Stimulated activated CD8-positive, alpha-beta memory T cell treated with anti-CD3 and anti-CD28 coated beads, Interleukin-7, amount 100 ng/mL, for 48 hours (primary cell): ENCODE measurements at regions not wholly inside any gene's neighbourhood (a gene's known extent, or its start where the extent isn't known, plus 50 kb on each side); places are given as distances from the start of the nearest gene placed in this dataset.

ENCODE experiments used
- DNase-seq, 2 donors: peaks; one replicate each; pipeline ENCODE4 v3.0.0-alpha.2; 2020; ENCODE audit warnings: low read depth in 1 of 2; ENCODE audit errors: extremely low read depth in 1 of 2

DNA sequence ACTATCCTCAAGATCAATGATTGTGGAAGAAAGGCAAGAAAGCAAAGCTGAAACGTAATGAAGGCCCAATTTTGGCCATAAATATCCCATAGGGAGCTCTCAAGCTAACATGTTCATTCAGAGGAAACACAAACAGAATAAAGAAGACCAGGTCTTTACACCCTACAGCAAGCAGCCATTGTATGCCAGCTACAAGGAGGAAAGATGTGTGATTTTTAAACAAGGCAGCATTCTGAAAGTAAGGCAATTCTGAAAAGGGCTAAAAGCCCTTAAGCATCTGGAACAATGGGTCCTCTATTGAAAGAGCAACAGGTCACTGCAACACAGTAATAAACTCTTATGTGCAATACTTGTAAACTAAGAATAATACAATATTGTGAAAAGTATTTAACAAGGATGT lies 1002.4 kb downstream of the SLITRK1 start:
- no peak for DNase-seq

DNA sequence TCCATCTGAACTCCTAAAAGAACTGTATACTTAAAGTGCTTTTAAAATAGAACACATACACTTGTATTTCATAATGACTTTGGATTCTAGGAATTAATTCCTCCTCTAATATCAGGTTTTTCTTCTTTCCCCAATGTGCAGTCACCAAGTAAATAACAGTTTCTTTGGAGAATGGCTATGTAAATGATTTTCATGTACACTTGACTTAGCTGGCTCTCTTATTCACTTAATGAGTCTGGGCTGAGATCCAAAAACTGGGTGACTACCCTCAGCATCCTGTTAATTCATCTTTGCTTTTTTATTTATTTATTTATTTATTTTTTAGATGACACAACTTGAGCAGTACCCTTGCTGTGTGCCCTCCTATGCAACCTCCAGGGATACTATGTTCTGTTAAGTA lies 1003.7 kb downstream of the SLITRK1 start:
- DNase-seq, result no peak

DNA sequence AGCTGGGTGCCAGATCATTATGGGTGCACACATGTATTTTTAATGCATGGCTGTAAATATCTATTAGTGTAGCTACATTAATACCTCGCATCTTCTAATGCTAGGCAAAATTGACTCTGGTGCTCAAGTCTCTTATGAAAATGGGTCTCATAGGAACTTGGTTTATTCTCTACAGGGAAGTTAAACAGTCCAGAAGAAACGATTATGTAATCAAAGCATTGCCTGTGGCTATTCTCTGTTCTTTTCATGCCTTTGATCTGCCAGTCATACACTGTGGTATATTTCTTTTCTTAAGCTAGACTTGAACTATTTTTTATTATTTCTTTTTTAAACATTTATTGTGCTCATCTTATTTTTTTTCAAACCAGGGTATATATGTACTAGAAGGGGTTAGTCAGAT lies 1015.0 kb downstream of the SLITRK1 start:
- no peak for DNase-seq

DNA sequence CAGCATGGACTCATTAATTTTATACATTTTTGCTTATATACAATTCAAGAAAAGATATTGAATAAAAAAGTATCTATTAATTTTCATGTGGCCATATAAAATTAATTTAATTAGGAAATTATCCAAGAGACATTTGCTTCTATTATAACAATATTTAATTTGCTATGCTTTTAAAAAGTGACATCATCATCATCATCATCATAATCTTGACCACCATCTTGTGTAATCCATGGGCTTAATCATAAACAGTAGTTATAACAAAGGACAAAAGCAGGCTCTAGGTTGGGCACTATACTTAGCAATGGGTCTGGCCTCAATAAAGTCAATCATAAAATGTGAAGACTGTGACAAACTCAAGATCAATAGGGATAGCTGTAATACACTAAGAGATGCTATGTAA lies 1031.6 kb downstream of the SLITRK1 start:
- no peak for DNase-seq

DNA sequence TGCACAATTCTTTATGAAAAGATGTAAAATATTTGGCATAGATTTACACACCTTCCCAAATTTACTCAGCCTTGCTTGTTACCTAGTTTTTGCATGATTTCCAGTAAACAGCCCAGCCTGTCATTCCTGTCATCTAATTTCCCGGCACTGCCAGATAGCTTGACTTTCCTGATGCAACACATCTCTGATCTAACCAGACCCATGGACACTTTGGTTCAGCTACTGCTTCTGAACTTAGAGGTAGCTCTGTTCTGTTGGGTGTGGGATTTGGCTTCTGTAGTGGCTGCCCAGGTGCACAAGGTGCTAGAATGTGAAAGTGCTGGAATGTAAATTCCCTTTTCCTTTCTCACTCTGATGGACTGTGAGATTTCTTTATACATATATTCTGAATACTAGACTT lies 1033.5 kb downstream of the SLITRK1 start:
- no peak for DNase-seq

DNA sequence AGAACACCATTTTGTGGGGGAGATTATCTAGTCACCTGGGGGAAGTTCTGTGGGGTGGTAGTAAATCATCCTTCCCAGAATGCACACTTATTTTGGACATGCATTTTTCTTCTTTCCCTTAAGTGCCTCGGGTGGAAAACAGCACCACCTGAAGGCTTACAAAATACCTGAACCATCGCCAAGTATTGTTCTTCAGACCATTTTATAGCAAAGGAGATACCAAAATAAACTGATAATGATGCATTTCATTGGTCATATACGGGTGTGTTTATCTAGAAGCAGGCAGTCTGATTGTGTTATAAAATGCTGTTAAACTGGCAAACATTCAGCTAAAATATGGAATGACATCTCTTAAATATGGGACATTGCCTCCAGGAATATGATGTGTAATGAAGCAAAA lies 1034.7 kb downstream of the SLITRK1 start:
- no peak for DNase-seq

DNA sequence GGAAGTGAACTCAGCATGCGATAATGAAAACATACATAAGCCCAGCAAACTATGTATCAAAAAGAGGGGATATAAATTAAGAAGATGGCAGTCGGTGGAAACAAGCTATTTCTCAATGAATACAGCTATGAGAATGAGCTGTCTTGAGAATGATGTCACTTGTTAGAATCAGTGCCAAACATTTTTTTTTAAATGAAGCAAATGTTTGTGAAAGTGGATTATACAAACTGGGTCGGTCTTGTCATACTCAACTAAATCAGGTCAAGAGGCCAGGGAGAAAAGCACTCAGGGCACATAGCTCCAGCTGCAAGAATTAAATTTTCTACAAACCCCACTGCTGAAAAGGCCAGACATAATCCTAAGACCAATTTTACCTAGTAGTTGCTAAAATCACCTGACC lies 1048.4 kb downstream of the SLITRK1 start:
- DNase-seq, result no peak

DNA sequence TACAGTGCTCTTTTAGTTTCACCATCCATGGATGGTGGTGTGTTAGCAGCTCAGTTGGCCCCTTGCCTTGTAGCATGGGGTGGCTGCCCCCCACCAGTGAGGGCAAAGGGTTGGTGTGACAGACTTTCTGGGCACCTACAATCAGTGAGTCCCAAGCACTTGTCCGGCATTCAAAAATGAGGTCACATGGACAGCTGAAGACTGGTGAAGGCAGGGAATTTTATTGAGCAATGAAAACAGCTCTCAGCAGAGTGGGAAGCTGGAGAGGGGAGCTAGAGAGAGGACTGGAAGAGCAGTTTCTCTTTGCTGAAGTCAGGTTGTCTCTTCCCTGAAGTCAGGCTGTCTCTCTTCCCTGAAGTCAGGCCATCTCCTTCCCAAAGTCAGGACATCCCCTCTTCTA lies 1053.2 kb downstream of the SLITRK1 start:
- no peak for DNase-seq

DNA sequence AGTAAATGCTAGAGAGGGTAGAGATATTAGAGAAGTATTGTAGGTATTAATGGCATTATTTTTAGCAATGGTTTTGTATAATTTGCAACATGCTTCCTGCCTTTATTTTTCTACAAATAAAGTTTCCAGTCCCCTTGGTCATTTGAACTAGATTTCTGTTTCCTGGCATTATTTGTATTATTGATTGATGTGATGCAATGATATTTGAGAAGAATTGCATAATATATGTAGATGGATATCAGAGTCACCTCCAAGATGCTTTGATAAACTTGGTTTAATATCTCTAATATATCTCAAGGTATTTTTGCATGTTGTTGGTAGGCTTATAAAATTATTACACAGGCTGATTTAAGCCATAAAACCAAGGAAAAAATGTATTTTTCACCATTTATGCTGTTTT lies 1054.5 kb downstream of the SLITRK1 start:
- no peak for DNase-seq

DNA sequence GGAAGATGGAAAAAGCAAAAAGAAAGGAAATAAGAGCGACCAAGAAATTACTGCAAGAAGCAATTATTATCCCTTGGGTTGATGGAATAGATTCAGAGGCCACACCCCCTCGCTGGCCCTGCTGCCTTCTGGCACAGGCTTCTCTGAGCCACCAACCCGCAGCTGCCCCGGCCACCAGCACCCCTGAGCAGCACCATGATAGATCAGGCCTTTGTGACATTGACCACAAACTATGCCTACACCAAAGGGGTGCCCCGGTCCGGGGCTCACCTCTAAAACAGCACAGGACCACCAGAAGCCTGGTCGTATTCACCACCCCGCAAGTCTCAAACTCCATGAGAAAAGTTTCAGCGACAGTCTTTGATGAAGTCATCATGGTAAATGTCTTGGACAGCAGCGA lies 1059.3 kb downstream of the SLITRK1 start:
- DNase-seq, result no peak

DNA sequence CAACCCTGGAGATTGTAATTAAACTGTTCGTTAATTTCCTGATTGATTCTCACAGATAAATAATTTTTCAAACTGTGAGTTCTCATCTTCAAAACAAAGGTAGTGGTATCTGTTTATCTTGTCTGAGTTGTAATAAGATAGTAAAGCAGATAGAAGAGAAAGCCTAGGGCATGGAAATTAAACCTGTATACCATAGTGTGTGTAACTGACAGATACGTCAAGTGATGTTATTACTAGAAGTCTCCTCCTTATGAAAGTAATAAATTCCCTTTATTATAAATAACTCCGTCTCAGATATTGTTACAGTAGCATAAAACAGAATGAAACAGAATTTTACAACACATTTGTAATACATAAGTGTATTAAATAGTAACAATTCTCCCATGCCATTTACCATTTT lies 1065.1 kb downstream of the SLITRK1 start:
- no peak for DNase-seq

DNA sequence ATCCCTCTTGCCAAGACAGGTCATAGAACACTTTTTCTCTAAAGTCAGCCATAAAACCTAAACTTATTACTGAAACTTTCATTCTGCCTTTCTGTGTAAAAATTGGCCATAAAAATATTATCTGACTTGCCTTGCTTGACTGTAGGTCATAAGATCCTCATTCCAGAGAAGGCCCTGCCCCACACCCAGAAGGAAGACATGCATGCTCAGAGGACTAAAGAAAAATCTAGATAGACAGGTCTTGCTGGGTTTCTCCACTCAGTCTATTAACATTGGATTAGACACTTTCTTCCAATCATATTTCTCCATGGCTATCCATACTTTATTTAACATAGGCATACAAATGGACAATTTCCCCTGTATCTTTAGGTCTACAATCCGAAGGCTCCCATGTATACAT lies 1066.5 kb downstream of the SLITRK1 start:
- DNase-seq, result no peak

DNA sequence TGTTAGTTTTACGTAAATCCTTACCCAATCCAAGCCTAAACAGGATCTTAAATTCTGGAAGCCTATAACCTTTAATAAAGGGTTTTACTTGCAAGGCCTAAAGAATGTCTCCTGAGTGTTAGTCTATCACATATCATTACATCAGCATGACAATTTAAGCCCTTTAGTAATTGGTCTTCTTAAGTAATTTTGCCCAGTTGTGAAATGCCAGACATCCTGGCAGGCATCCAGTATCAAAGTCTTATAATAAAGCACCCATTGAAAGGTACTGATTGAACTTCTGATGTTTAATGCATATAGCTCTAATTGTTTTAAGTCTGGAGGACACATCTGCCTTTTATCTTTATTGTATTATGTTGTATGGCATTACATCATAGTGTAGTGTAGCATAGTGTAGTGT lies 1078.9 kb downstream of the SLITRK1 start:
- DNase-seq, result no peak

DNA sequence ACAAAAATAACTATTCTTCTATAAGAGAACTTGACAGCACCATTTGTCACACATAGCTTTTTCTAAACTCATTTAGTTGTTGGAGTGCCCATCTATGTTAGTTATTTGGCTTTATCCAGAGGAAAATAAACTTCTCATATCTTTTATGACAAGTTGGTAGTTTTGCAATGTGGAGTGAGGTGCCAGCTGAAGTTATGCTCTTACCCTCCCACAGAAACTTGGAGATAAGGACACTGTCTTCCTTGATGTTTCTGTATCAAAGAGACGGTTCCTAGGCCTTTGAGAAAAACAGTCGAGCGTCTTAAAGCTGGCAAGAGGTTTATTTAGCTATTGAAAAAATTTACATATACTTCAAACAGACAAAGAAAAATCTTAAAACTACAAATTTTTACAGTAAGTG lies 1079.7 kb downstream of the SLITRK1 start:
- no peak for DNase-seq

DNA sequence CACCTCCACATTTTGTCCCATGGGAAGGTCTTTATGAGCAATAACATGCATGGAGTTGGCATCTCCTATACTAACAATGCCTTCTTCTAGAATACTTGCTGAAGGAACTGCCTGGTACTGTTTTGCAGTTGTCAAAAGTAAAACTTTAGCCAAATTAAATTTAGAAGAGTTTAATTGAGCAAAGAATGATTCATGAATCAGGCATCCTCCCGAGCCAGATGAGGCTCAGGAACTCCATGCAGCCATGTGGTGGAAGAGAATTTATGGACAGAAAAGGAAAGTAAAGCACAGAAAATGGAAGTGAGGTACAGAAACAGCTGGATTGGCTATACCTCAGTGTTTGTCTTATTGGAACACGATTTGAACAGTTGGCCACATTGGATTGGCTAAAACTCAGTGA lies 1081.9 kb downstream of the SLITRK1 start:
- DNase-seq, result no peak

DNA sequence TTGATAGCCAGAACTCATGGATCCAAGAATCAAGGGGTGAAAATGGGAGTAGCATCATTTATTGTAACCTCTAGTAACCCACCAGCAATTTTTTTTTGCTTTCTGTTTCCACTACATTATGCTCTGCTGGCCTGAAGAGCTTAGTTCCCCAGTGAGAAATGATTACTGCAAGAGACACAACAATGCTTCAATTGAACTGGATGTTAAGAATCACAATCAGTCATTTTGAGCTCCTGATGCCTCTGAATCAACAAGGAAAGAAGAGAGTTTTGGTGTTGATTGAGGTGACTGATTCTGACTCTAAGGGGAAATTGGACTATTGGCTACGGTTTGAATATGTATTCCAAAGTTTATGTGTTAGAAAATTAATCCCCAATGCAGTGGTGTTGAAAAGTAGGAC lies 1084.4 kb downstream of the SLITRK1 start:
- DNase-seq, result no peak

DNA sequence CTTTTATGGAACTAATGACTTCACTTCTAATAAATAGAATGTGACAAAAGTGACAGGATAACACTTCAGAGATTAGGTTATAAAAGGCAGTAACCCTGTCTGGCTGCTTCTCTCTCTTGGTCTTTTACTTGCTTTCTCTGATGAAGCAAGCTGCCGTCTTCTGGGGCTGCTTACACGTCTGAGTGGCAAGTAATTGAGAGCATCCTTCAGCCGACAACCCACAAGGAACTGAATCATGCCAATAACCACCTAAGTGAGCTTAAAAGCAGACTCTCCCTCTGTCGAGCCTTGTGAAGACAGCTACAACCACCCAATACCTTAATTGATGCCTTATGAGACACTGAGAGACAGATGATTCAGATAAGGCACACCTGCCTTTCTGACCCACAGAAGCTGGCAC lies 1091.2 kb downstream of the SLITRK1 start:
- no peak for DNase-seq

DNA sequence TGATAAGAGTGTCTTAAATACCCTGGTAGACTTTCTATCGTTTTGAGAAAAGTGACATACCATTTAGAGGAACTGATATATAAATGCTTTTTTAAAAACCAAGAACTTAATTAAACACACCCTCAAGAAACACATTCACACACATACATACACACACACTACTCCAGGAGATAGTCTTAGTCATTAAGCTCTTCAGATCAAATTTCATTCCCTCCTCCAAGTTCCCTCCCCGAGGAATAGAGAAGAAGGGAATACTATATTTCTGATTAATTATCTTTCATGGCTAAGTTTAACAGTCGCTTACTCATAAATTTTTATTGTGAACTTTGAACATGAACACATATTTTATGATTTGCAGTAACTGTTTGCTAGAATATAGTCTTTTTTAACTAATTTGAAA lies 1109.5 kb downstream of the SLITRK1 start:
- no peak for DNase-seq

DNA sequence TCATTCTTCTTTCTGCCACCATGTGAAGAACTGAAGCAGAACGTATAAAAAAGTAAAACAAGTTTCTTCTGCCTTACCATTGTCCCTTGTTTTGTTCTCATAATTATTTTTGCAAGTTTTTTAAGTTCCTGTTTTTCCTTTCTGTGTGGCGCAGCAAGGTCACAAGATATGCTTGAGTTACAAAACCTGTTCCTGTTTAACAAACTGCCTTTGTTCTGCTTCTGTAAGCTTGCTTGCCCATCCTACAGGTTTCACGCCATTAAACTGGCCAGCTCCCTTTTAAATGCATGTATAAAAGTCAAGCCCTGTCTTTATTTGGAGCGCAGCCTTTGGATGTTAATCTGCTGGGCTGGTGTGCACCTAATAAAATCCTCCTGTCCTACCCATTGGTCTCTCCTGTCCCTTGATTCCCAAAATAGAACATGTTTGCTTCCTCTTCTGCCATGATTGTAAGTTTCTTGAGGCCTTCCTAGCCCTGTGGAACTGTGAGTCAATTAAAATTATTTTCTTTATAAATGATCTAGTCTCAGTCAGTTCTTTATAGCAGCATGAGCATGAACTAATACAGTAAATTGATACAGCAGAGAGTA lies 1115.4 kb downstream of the SLITRK1 start:
- DNase-seq, result no peak

DNA sequence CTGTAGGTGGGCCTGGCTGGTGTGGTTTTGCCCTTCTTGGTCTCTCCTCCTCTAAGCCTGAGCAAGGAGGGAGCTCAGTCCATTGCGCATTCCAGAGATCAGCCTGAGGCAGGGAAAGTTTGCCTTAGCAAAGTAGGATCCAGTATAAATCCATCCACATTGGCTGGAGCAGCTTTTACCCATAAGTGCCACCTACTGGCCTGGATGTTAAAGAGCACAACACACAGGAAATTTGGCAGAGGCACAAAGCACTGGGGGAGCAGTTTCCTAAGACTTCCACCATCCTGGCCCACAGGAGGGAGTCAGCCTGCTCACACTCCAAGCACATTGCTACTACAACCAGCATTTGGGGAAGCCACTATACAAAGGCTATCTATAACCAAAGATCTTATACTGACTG lies 1124.2 kb downstream of the SLITRK1 start:
- no peak for DNase-seq

DNA sequence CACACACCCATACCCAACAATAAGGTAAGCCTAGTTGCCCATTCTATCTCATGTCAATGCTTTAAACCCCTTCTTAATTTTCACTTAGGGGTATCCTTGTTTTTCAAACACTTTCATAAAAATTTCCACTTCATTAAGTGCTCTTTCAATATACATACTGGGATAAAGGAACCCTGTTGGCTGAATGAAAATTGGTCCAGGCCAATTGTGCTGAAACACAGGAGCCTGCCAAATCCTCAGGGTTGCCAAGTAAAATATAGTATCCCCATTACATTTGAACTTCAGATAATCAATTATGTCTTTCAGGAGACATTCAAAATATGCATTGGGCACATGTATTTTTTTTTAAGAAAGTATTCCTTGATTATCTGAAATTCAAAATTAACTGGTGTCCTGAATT lies 1131.1 kb downstream of the SLITRK1 start:
- no peak for DNase-seq

DNA sequence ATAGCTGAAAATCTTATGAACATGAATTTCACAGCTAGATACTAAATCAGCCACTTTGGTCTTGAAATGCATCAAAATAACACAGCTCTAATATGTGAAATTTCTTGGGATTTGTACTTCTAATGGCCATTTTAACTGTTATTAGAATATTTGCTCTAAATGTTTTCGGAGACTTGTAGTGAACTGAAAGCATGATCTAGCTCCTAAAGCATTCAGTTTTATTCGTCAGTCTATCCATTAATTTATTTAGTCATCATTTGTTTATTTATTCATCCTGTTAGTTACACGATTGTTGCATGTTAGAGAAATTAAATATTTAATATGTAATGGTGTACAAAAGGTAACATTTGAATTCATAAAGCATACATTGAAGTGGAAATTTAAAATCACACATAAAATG lies 1132.7 kb downstream of the SLITRK1 start:
- no peak for DNase-seq

DNA sequence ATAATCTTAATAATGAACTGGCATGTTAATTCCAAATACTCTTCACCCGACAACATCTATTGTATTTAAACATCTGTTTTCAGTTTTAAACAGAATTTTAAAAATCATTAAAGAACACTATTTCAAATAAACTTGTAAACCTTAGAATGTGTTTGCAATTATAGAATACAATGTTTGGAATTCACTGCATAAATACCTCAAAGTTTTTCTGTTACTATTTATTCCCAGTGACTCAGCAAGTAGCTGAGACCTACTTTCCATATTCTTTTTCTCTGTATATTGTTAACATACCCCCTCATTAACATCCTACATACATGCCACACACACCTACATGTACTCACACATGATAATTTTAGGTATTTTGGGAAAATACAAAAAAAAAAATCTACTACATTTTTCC lies 1134.3 kb downstream of the SLITRK1 start:
- no peak for DNase-seq

DNA sequence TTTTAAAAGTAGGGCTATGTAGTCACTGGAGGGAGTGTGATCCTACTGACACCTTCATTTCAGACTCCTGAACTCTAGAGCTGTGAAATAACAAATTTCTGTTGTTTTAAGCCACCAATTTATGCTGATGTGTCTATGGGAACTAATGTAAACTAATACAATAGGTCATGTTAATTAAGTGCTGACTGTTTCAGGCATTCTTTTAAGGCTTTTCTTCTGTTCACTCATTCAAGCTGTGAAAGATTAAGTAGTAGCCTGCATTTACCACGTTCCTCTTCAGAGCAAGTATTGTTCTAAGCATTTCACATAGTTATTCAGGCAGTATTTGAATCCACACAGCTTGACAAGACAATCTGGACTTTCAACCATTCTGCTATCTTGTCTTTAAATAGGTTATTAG lies 1135.0 kb downstream of the SLITRK1 start:
- no peak for DNase-seq
